Left lung (tissue), 4 donors: ENCODE measurements at regions not wholly inside any gene's neighbourhood (a gene's known extent, or its start where the extent isn't known, plus 50 kb on each side); places are given as distances from the start of the nearest gene placed in this dataset.

Experiments used
- ATAC-seq: fragments of 200-7000 bp; cut with Tn5 transposase; one replicate; pipeline ENCODE4 v1.9.1; 2020; ENCODE audit warnings: moderate library complexity
- DNase-seq, 4 donors: peaks; one replicate each; pipeline ENCODE4 v3.0.0-alpha.2; 2013 to 2020
- H3K27ac ChIP-seq, 2 donors: fragments of 200-600 bp; sonication (generic) in 1 of 2; one replicate each; pipeline versions ENCODE4 v1.5.0 to v1.8.0; 2020 to 2021
- H3K27me3 ChIP-seq, 2 donors: fragments of 200-600 bp; sonication (generic) in 1 of 2; one replicate each; pipeline versions ENCODE4 v1.5.0 to v1.8.0; 2020 to 2021
- H3K36me3 ChIP-seq, 2 donors: fragments of 200-600 bp; sonication (generic) in 1 of 2; one replicate each; pipeline versions ENCODE4 v1.5.0 to v1.8.0; 2020 to 2021
- H3K4me1 ChIP-seq, 2 donors: fragments of 200-600 bp; one replicate each; pipeline ENCODE4 v1.8.0; 2021
- H3K4me3 ChIP-seq, 2 donors: fragments of 200-600 bp; sonication (generic) in 1 of 2; one replicate each; pipeline versions ENCODE4 v1.5.0 to v1.8.0; 2020 to 2021; ENCODE audit warnings: mild to moderate bottlenecking in 1 of 2
- H3K9me3 ChIP-seq, 2 donors: fragments of 200-600 bp; sonication (generic) in 1 of 2; one replicate each; pipeline versions ENCODE4 v1.5.0 to v1.8.0; 2020 to 2021
- CTCF ChIP-seq, 2 donors: fragments of 200-600 bp; sonication (generic) in 1 of 2; IDR thresholded peaks; one replicate each; pipeline versions ENCODE4 v1.5.0 to v1.8.0; 2021; ENCODE audit warnings: antibody characterized with exemption in 2 of 2
- intact Hi-C, 2 donors: fragments of 100-400 bp; cut with DNase I; formaldehyde crosslinking; loops; one replicate each; pipeline versions ENCODE4 v1.11.2 to v1.14.2; 2022
- donor health status: DM: no; HTN: yes; CAD: no.
- donor health status: DM: no; HTN: no; CAD: no.

- H3K36me3 ChIP-seq = no peaks in the 10 kb centered on the region
- intact Hi-C loops = no loop called here
- no peak for DNase-seq
- H3K27me3 ChIP-seq = no peaks in the 10 kb centered on the region
- H3K4me1 ChIP-seq = peaks cover 0 to 22% of the 10 kb centered on the region in 2 donors
- no peak overlapping the region for H3K4me3 ChIP-seq
- H3K9me3 ChIP-seq = no peaks in the 10 kb centered on the region
- H3K27ac ChIP-seq = no peak overlapping the region
- ATAC-seq = no peak
- TF ChIP-seq CTCF (IDR thresholded peaks at IDR 0.05) = no peak
These were observed 120.6 kb downstream of the DUSP6 start for GRCh38 chr12:89231686-89232085.

GRCh38 chr12:89230376-89231315, 121.7 kb downstream of the DUSP6 start:
- ATAC-seq (no peak), DNase-seq (no peak)
- Histone ChIP-seq H3K27ac (no peak overlapping the region), H3K4me1 (peaks cover 8 to 20% of the 10 kb centered on the region in 2 donors), H3K4me3 (no peak overlapping the region), H3K27me3 (no peaks in the 10 kb centered on the region), H3K9me3 (no peaks in the 10 kb centered on the region), H3K36me3 (no peaks in the 10 kb centered on the region)
- intact Hi-C loops = no loop called here
- TF ChIP-seq CTCF (IDR thresholded peaks at IDR 0.05) = no peak

- no peak for TF ChIP-seq CTCF (IDR thresholded peaks at IDR 0.05)
- Histone ChIP-seq H3K9me3 (no peaks in the 10 kb centered on the region), H3K27ac (no peak overlapping the region), H3K36me3 (no peaks in the 10 kb centered on the region), H3K4me1 (peaks cover 11 to 21% of the 10 kb centered on the region in 2 donors), H3K27me3 (no peaks in the 10 kb centered on the region), H3K4me3 (no peak overlapping the region)
- no peak for DNase-seq
- ATAC-seq = no peak
- intact Hi-C loops = no loop called here
These were observed 123.8 kb downstream of the DUSP6 start for GRCh38 chr12:89228491-89228890.

GRCh38 chr12:89227774-89228173, 124.5 kb downstream of the DUSP6 start:
- no peak overlapping the region for H3K4me3 ChIP-seq
- H3K4me1 ChIP-seq = peaks cover 11 to 21% of the 10 kb centered on the region in 2 donors
- no peak for TF ChIP-seq CTCF (IDR thresholded peaks at IDR 0.05)
- DNase-seq (no peak), ATAC-seq (no peak)
- H3K27me3 ChIP-seq = no peaks in the 10 kb centered on the region
- intact Hi-C loops = no loop called here
- no peak overlapping the region for H3K27ac ChIP-seq
- H3K36me3 ChIP-seq = no peaks in the 10 kb centered on the region
- no peaks in the 10 kb centered on the region for H3K9me3 ChIP-seq

- H3K27ac ChIP-seq = peak overlapping the region; percentile 58 to 68
- intact Hi-C loops = no loop called here
- H3K27me3 ChIP-seq = no peaks in the 10 kb centered on the region
- H3K4me3 ChIP-seq = no peak overlapping the region
- ATAC-seq (peak; percentile 95), DNase-seq (peak in 3 of 4 donors; percentile 33 to 80 (median 52))
- no peak for TF ChIP-seq CTCF (IDR thresholded peaks at IDR 0.05)
- H3K36me3 ChIP-seq = no peaks in the 10 kb centered on the region
- H3K9me3 ChIP-seq = no peaks in the 10 kb centered on the region
- H3K4me1 ChIP-seq = peaks cover 11 to 21% of the 10 kb centered on the region in 2 donors
These were observed 126.4 kb downstream of the DUSP6 start for GRCh38 chr12:89225808-89226411.
